ENCODE measurements at regions not wholly inside any gene's neighbourhood (a gene's known extent, or its start where the extent isn't known, plus 50 kb on each side); places are given as distances from the start of the nearest gene placed in this dataset.

DNA sequence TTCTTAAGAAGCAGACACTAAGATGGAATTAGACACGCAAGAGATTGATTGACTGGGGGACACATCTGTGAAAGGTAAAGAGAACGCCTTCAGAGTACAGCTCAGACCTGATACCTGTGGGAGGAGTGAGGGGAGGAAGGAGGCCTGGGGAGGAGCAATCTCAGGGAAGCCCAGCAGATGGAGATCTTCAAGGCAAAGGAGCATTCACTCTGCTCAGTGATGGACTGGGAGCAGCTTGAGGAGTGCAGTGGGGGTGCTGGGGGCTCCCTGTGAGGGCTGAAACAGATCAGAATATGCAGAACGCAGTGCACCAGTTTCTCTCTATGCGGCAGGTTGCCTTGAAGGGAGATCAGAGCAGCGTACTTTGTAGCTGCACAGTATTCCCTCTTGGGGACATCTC lies 103.7 kb upstream of the ATP8B1 start:
- no peaks in the 10 kb centered on the region for H3K36me3 ChIP-seq (ENCODE audit: insufficient read depth, low read length, poor library complexity, severe bottlenecking)
- ChIA-PET CTCF (no interaction called here), POLR2A (ENCODE audit: low non-redundant PET) (no interaction called here)
- no peak overlapping the region for H3K27ac ChIP-seq (ENCODE audit: low read depth, low read length, poor library complexity, severe bottlenecking)
- no peak overlapping the region for H3K4me3 ChIP-seq (ENCODE audit: low read depth, low read length, poor library complexity, severe bottlenecking)
- no peaks in the 10 kb centered on the region for H3K27me3 ChIP-seq (replicated peaks; ENCODE audit: insufficient read depth, low read depth, low read length, poor library complexity)
- DNase-seq (ENCODE audit: low spot score): no peak
- H3K4me1 ChIP-seq (ENCODE audit: insufficient read depth, low read length, poor library complexity, severe bottlenecking): no peaks in the 10 kb centered on the region
- BruUV-seq (replicated peaks): no TSS peak
- intact Hi-C loops (cut with micrococcal nuclease; ENCODE audit: unreplicated experiment): no loop called here
- TF ChIP-seq, protein P1, sequence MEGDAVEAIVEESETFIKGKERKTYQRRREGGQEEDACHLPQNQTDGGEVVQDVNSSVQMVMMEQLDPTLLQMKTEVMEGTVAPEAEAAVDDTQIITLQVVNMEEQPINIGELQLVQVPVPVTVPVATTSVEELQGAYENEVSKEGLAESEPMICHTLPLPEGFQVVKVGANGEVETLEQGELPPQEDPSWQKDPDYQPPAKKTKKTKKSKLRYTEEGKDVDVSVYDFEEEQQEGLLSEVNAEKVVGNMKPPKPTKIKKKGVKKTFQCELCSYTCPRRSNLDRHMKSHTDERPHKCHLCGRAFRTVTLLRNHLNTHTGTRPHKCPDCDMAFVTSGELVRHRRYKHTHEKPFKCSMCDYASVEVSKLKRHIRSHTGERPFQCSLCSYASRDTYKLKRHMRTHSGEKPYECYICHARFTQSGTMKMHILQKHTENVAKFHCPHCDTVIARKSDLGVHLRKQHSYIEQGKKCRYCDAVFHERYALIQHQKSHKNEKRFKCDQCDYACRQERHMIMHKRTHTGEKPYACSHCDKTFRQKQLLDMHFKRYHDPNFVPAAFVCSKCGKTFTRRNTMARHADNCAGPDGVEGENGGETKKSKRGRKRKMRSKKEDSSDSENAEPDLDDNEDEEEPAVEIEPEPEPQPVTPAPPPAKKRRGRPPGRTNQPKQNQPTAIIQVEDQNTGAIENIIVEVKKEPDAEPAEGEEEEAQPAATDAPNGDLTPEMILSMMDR (conservative IDR thresholded peaks at IDR 0.05; ENCODE audit: low read depth, low read length): peak; percentile 33; the same call in 1 of the 2 replicates
- TF ChIP-seq EZH2 (IDR thresholded peaks at IDR 0.05; ENCODE audit: borderline replicate concordance, low read depth, low read length, poor library complexity, severe bottlenecking): no peak
- no peaks in the 10 kb centered on the region for H3K9me3 ChIP-seq (ENCODE audit: low read depth, low read length, poor library complexity, severe bottlenecking)

DNA sequence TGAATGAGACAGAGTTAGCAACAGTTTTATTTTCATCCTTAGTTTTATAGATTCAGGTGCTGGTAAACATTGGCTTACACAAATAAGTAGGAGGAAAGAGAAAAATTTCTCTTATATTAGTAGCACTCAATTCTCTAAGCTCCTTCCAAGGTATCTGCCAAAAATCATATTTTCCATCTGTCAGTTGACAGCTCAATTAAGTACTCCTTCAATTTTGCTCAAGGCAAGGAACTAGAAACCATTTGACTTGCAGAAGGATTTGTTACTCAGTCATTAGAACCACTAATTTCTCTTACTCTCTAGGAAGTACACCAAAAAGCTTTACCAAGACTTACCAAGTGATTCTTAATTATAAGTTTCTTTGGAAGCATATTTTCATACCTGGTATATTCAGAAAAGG lies 101.4 kb upstream of the ATP8B1 start:
- H3K27me3 ChIP-seq (replicated peaks; ENCODE audit: insufficient read depth, low read depth, low read length, poor library complexity): no peaks in the 10 kb centered on the region
- TF ChIP-seq, protein P1 (conservative IDR thresholded peaks at IDR 0.05; ENCODE audit: low read depth, low read length): no peak
- no peak for TF ChIP-seq EZH2 (IDR thresholded peaks at IDR 0.05; ENCODE audit: borderline replicate concordance, low read depth, low read length, poor library complexity, severe bottlenecking)
- H3K4me1 ChIP-seq (ENCODE audit: insufficient read depth, low read length, poor library complexity, severe bottlenecking): no peaks in the 10 kb centered on the region
- ChIA-PET POLR2A (ENCODE audit: low non-redundant PET) (no interaction called here), CTCF (no interaction called here)
- H3K27ac ChIP-seq (ENCODE audit: low read depth, low read length, poor library complexity, severe bottlenecking): no peak overlapping the region
- intact Hi-C loops (cut with micrococcal nuclease; ENCODE audit: unreplicated experiment): no loop called here
- DNase-seq (ENCODE audit: low spot score): no peak
- H3K9me3 ChIP-seq (ENCODE audit: low read depth, low read length, poor library complexity, severe bottlenecking): no peaks in the 10 kb centered on the region
- no peak overlapping the region for H3K4me3 ChIP-seq (ENCODE audit: low read depth, low read length, poor library complexity, severe bottlenecking)
- no peaks in the 10 kb centered on the region for H3K36me3 ChIP-seq (ENCODE audit: insufficient read depth, low read length, poor library complexity, severe bottlenecking)
- no TSS peak for BruUV-seq (replicated peaks)

DNA sequence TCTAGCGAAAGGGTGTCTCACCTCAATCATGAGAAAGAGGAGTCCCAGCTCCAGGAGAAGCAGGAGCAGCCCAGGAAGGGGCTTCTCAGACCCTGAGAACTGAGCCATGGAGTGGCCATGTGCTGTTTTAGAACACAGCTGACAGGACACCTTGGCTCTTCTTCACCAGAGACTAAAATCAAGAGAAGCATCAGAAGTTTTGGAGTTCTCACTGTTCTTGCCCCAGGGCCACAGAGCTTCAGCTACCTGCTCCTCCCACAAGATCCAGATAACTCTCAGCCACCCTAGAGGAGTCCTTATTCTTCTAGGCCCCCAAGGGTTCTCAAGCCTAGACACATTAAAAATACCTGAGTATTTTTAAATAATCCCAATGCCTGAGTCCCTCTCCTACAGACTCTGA lies 99.6 kb upstream of the ATP8B1 start:
- TF ChIP-seq, protein P1 (conservative IDR thresholded peaks at IDR 0.05; ENCODE audit: low read depth, low read length): no peak
- no peak for TF ChIP-seq EZH2 (IDR thresholded peaks at IDR 0.05; ENCODE audit: borderline replicate concordance, low read depth, low read length, poor library complexity, severe bottlenecking)
- no peak for DNase-seq (ENCODE audit: low spot score)
- H3K9me3 ChIP-seq (ENCODE audit: low read depth, low read length, poor library complexity, severe bottlenecking): no peaks in the 10 kb centered on the region
- H3K4me3 ChIP-seq (ENCODE audit: low read depth, low read length, poor library complexity, severe bottlenecking): no peak overlapping the region
- H3K27me3 ChIP-seq (replicated peaks; ENCODE audit: insufficient read depth, low read depth, low read length, poor library complexity): no peaks in the 10 kb centered on the region
- ChIA-PET CTCF (no interaction called here), POLR2A (ENCODE audit: low non-redundant PET) (no interaction called here)
- intact Hi-C loops (cut with micrococcal nuclease; ENCODE audit: unreplicated experiment): no loop called here
- H3K36me3 ChIP-seq (ENCODE audit: insufficient read depth, low read length, poor library complexity, severe bottlenecking): no peaks in the 10 kb centered on the region
- BruUV-seq (replicated peaks): no TSS peak
- peaks cover 5% of the 10 kb centered on the region for H3K4me1 ChIP-seq (ENCODE audit: insufficient read depth, low read length, poor library complexity, severe bottlenecking)
- no peak overlapping the region for H3K27ac ChIP-seq (ENCODE audit: low read depth, low read length, poor library complexity, severe bottlenecking)

Data from A673 (cell line).